Retinal pigment epithelial cell (primary cell): ENCODE measurements at regions not wholly inside any gene's neighbourhood (a gene's known extent, or its start where the extent isn't known, plus 50 kb on each side); places are given as distances from the start of the nearest gene placed in this dataset.

Experiments used
- DNase-seq: peaks from one replicate; pipeline ENCODE4 v3.0.0-alpha.2; 2010; ENCODE audit warnings: low read depth
- H3K4me3 ChIP-seq: 2 replicates; pipeline ENCODE4 v1.5.1; 2011; ENCODE audit warnings: mild to moderate bottlenecking, low read length, control low read depth, moderate library complexity
- CTCF ChIP-seq: conservative IDR thresholded peaks from 2 replicates; pipeline ENCODE4 v1.5.1; 2011; ENCODE audit warnings: low read depth, low read length, control low read depth, inconsistent platforms

- no peak for TF ChIP-seq CTCF
- no peak overlapping the region for H3K4me3 ChIP-seq
- no peak for DNase-seq
Observed at GRCh38 chr7:156180451-156181229, 368.4 kb upstream of the SHH start.

- TF ChIP-seq CTCF: no peak
Observed at GRCh38 chr7:156179872-156180390, 367.7 kb upstream of the SHH start.

GRCh38 chr7:156178857-156179256 lies 366.6 kb upstream of the SHH start:
- no peak for DNase-seq
- TF ChIP-seq CTCF: no peak
- H3K4me3 ChIP-seq: no peak overlapping the region

More at GRCh38 chr7:156179872-156180390, 367.7 kb upstream of the SHH start:
- no peak overlapping the region for H3K4me3 ChIP-seq
- DNase-seq: no peak

GRCh38 chr7:156178214-156178613 lies 366.0 kb upstream of the SHH start:
- no peak for TF ChIP-seq CTCF
- no peak overlapping the region for H3K4me3 ChIP-seq
- DNase-seq: no peak

GRCh38 chr7:156177422-156178055 lies 365.3 kb upstream of the SHH start:
- DNase-seq: no peak
- H3K4me3 ChIP-seq: no peak overlapping the region
- no peak for TF ChIP-seq CTCF

GRCh38 chr7:156176039-156176438 lies 363.8 kb upstream of the SHH start:
- TF ChIP-seq CTCF: no peak
- no peak for DNase-seq
- no peak overlapping the region for H3K4me3 ChIP-seq

- no peak overlapping the region for H3K4me3 ChIP-seq
Observed at GRCh38 chr7:156175003-156175402, 362.7 kb upstream of the SHH start.

More at GRCh38 chr7:156175003-156175402, 362.7 kb upstream of the SHH start:
- TF ChIP-seq CTCF: no peak
- no peak for DNase-seq
